COR-L47 (cell line): ENCODE measurements at regions not wholly inside any gene's neighbourhood (a gene's known extent, or its start where the extent isn't known, plus 50 kb on each side); places are given as distances from the start of the nearest gene placed in this dataset.

Experiments
- DNase-seq: peaks from one replicate; lab custom pipeline; 2025; lab: John Stamatoyannopoulos, UW

- no peak for DNase-seq
These were observed 145.7 kb upstream of the GLI2 start for GRCh38 chr2:120589771-120590608.

DNA sequence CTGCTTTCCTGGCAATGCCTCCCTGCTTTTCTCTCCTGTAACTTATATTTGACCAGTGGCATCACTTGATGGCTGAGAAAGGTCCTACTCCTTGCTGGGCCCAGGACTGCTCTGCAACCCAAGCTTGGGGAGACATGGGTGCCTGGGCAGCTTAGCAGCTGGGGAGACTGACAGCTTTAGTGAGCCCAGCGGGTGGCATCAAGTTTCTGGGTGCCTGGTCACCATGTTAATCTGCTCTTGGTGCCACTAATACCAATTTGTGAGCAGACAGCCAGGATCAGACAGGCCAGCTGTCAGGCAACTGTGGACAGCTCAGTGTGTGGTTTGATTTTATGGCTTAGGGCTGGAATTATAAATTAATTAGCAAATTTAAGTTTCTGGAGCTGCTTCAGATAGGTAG lies 144.8 kb upstream of the GLI2 start:
- no peak for DNase-seq

GRCh38 chr2:120591572-120591971 lies 144.1 kb upstream of the GLI2 start:
- no peak for DNase-seq

- no peak for DNase-seq
These were observed 143.6 kb upstream of the GLI2 start for GRCh38 chr2:120592084-120592483.

DNA sequence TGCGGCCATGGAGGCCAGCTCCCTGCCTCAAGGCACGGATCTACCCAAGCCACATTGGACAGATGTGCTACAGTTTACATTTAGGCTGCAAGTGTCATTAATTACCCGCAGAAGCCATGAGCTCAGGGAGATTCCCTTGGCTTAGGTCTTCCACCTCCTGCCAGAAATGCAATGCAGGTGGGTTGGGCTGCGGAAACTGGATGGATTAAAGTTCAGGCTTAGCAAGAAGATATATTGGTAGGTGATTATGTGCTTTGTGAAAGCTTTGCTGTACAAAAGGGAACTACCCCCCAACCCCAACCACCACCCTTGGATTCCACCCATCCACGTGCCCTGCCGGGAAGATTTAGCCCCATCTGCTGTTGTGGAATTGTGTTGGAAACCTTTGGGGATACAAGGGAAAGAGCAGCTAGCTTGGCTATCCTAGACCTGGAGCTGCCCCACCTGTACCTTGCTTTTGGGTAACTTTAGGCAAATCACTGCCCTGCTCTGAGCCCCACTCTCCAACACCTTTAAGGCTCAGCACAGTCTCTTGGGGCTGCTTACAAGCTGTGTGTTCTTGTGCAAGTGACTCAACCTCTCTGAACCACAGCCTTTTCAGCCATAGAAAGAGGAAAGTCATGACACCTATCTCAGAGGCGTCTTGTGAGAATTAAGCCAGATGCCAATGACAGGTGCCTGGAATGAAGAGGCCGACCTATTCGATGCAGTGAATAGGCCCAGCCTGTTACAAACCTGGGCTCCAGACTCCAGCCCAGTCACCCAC lies 141.6 kb upstream of the GLI2 start:
- no peak for DNase-seq

DNA sequence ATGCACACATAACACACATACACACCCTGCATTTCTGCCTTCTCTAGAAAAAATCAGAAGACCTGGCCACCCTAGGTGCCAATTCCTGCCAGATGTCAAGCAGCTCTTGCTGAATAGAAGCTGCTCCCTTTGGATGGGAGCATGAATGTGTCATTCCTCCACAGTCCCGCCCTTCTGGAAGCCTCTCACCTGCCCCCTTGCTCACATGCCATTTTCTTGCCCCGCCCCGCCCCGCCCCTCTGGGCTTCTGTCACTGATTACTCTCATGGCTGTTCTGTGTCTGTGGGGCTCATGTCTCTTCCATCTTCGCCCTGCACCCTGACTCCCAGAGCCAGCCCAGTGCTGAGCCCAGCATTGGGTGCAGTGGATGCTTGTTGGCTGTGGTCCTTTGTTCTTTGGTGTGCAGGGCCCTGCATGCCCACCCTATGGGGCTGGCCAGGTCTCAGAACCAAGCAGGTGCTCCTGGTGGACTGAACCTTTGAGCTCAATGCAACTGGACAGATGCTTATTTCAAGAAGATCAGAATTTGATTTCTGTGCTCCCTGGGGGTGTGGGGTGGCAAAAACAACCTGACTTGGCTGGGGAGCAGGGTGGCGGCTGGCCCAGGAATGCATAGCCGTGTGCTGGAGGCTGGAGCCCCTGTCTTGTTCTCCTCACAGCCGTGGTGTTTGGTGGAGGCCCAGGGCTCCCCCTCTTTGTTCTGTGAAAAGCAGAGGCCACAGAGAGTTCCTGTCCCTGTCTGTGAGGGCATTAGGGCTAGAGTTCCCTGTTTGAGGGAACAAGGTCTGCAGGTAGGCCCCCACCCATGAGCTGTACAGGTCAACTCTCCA lies 140.6 kb upstream of the GLI2 start:
- no peak for DNase-seq

GRCh38 chr2:120595739-120596138 lies 139.9 kb upstream of the GLI2 start:
- DNase-seq = no peak

DNA sequence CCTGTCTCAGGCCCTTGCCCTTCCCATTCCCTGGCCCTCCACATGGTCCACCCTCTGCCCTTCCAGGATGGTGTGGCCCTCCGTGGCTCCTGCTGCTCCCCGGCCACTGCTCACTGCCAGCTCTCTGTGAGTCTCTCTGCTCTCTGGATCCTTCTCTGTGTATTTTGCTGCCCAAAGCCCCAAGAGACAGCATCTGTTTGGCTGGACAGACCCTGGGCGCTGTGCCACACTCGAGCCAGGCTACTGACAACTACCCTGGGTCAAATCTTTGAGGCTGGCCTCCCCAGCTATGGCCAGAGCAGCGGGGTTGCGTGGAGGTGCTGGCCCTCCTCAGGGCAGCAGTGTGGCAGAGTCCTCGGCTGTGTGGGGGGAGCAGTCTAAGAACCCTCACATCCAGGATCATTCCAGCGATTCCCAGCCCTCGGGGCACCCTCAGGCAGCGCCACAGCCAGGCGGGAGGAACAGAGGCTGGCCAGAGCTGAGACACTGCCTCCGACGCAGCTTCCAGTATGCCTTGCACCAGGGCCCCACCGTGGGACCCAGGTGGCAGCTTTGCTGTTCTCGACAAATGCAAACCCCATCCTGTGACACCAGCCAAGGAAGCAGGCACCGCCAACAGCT lies 139.4 kb upstream of the GLI2 start:
- DNase-seq = no peak

DNA sequence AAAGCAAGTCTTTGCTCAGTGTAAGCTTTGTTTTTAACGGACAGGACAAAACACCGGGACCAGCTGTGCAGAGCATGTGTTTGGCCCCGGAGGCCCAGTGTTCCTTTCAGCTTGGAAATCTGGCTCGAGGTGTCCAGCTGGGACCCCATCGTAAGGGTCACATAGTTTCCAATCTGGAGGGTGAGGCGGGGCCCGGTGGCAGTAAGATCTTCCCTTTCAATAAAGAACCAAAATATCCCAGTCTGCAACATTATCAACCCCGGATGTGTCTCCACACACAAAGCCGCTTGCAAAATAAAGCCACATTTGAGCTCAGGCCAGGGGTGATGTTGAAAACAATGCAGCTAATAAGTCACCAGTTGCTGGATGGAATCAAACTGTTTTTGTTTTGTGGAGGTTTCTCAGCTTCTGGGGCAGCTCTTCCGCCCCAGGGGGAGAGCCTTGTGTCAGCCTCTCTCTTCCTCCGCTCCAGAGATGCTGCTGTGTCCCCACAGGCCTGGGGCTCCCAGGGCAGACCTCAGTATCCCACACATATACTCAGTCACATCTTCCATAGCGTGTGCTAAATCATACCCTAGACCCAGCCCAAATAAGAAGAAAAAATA lies 138.6 kb upstream of the GLI2 start:
- DNase-seq = no peak

- DNase-seq = no peak
These were observed 138.0 kb upstream of the GLI2 start for GRCh38 chr2:120597595-120598193.

GRCh38 chr2:120598416-120598815 lies 137.3 kb upstream of the GLI2 start:
- no peak for DNase-seq

- no peak for DNase-seq
These were observed 136.6 kb upstream of the GLI2 start for GRCh38 chr2:120599072-120599471.

DNA sequence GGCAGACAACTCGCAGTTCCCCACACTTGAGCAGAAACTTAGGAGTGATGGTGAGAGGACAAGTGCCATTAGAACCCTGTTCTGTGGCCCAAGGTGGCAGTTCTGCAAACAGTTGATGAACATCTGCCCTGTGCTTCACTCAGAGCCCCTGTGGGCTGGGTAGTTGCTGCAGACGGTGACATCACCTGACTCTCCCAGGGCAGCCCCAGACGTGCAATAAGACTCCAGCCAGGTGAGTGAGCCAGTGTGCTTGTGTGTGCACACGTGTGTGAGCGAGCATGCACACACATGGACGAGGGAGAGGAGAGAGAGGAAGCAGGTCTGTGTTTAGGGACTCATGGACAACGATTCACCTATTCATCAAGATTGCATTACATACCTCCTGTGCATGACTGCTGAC lies 136.0 kb upstream of the GLI2 start:
- no peak for DNase-seq

GRCh38 chr2:120600335-120600734 lies 135.3 kb upstream of the GLI2 start:
- DNase-seq = no peak

DNA sequence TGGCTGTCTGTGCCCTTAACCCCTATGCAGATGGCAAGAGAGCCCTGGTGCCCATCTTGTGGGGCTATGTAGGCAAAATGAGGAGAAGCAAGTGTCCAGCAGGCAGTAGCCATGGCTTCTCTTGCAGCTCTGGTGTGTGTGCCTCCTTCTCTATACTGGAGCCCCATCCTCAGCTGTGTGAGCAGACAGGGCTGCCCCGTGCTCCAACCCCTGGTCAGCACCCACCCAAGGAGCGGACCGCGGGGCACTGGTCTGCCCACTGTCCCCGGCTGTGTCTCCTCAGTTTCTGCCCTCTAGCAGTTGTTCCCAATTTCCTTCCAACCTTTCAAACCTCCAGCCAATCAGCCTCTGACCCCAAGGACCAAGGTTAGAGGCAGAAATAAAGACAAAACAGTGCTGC lies 134.9 kb upstream of the GLI2 start:
- no peak for DNase-seq

- DNase-seq = no peak
These were observed 134.1 kb upstream of the GLI2 start for GRCh38 chr2:120601566-120601965.

- DNase-seq = no peak
These were observed 133.4 kb upstream of the GLI2 start for GRCh38 chr2:120602251-120602650.

- no peak for DNase-seq
These were observed 130.9 kb upstream of the GLI2 start for GRCh38 chr2:120604767-120605166.

DNA sequence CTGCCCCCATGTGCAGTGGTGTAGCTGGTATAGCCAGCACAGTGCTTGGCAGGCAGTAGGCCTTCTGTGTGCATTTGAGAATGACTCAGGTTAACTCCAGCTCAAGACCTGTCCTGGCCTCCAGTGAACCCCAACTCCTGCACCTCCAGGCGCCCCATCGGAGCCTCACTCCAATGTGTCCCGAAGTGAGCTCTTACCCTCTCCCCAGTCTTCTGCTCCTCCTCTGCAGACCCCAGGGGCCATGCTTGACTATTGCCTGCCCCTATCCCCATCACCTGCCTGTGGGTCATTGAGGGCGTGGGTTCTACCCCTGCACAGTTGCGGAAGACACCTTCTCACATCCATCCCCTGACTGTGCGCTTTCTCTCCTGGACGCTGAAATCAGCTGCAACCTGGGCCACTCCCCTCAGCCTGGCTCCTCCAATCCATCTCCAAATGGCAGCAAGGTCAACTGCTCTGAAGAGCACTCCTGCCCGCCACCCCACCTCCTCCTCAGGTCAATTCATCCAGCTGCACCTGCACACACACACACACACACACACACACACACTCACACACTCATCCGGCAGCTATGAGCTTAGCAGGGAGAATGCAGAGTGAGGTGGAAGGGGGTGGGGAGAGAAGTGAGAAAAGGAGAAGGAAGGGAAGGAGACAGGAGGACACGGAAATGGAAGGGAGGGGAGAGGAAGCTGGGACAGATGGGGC lies 130.3 kb upstream of the GLI2 start:
- DNase-seq = no peak

DNA sequence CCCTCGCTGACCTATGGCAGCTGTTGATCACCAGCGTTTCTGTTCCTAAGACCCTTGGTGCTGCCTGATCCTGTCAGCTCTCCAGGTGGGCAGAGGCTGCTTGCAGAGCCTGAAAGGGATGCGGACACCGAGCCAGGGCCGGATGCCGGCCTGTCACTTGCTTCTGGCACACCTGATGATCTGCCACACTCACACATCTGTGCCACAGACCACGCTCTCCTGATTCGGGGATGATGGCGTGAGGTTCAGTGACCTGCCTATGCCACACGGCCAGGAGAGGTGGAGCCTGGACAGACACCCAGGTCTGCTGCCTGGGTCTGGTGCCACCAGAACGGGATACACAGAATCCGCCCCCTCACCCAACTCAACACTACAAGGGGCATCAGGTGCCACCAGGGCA lies 129.4 kb upstream of the GLI2 start:
- DNase-seq = no peak

- DNase-seq = no peak
These were observed 128.7 kb upstream of the GLI2 start for GRCh38 chr2:120606931-120607330.
